HG03521 (cell line): ENCODE measurements at regions not wholly inside any gene's neighbourhood (a gene's known extent, or its start where the extent isn't known, plus 50 kb on each side); places are given as distances from the start of the nearest gene placed in this dataset.

Source experiments
- ATAC-seq: cut with Tn5 transposase; IDR thresholded peaks from one replicate; pipeline ENCODE4 v1.9.1; 2021; ENCODE audit warnings: mild to moderate bottlenecking, moderate library complexity; ENCODE audit not compliant: unreplicated experiment

GRCh38 chr18:10032331-10033015, 118.7 kb downstream of the VAPA start:
- ATAC-seq, result no peak

- ATAC-seq, result no peak
Measured at GRCh38 chr18:10033016-10033399, 119.2 kb downstream of the VAPA start.

DNA sequence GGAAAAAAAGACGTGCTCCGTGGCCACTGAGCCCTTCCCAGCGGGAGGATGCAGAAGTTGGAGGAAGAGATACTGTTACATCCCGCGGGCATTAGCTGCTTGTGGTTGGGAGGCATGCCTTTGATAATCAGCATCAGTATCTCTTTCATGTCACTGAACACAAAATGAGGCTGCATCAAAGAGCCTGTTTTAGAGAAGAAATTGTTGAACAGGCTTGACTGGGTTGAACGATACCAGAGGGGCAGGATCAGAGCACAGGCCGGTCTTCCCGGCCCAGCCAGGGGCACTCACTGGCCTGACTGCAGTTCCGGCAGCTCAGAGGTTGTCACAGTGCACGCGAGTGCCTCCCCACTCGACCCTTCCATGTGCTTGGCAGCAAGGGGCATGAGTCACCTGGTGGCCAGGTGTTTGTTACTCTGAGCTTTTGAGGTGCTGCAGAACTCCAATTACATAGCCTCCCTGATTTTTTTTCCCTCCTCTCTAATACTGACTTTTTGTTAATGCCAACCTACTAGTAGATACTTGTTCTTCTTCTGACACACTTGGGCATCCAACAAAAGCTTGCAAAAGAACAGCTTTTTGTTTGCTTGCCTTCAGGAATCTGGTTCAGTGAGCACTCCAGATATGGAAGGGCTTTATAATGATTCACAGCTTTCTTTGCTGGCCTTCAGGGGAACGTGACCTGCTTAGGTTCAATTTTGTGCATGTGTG, 121.6 kb downstream of the VAPA start:
- ATAC-seq, result no peak

- no peak for ATAC-seq
Measured at GRCh38 chr18:10036479-10036878, 122.7 kb downstream of the VAPA start.

DNA sequence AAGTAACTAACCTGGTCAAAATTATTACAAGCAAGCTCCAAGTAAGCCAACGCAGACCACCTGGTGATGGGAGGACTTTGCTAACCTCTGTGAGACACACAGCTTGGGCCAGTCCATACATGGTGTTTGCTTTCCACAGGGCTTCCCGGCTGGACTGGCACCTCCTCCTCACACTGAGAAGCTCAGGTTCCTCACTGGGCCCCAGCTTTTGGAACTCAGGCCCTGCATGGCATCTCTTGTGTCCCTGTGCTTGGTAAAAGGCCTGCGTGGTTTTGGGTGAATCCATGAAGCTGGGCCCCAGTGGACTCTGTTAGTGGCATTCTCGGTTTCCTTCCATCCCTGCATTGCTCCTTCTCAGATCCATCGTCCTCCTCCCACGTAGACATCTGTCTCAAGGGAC, 123.4 kb downstream of the VAPA start:
- no peak for ATAC-seq

DNA sequence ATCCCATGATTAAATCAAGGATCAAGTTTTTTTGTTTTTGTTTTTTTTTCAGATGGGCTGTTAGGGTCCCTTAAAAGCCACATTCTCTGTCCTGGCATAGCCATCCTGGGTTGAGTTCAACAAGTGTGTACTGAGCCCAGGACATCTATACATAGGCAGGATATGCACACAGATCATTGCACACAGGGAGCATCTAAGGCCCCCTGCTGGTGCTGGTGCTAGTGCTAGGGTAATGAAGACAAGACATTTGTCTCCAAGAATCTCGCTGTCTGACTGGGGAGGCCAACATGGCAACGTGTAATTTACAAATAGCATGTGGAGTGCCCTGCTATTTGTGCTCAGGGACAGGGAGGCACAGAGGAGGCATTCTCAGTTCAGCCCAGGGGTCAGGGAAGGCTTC, 124.5 kb downstream of the VAPA start:
- ATAC-seq, result no peak

DNA sequence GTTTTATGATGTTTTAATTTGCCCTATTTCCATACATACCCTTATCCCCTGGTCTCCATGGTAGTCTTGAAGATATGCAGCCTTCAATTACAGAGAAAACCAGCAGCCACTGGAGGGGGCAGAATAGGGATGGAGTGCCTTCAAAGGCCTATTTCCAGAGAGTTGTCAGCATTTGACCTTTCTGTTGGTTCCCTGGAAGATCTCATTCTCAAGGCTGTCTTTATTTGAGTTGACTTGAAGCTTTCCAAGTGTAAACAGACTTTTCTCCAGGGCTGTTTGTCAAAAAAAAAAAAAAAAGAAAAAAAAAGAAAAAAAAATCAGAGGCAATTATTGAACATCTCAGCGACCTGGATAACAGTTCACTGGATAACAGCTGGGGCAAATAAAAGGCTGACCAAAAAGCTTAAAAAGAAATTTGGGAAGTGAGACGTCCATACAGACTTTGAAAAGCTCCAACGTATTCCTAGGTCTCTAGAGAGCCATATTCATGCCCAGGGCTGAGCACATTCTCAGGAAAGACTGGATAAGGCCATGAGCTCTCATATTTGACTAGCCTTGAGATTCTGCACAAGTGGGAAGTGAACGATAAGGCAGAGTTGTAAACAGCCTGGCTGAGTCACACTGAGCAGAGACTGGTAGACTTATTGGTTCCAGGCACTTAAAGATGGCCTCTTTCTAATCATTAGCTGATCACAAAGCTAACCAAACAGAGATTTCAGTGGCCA, 126.6 kb downstream of the VAPA start:
- no peak for ATAC-seq

GRCh38 chr18:10041180-10041579, 127.4 kb downstream of the VAPA start:
- ATAC-seq, result no peak

GRCh38 chr18:10042492-10042891, 128.7 kb downstream of the VAPA start:
- no peak for ATAC-seq

DNA sequence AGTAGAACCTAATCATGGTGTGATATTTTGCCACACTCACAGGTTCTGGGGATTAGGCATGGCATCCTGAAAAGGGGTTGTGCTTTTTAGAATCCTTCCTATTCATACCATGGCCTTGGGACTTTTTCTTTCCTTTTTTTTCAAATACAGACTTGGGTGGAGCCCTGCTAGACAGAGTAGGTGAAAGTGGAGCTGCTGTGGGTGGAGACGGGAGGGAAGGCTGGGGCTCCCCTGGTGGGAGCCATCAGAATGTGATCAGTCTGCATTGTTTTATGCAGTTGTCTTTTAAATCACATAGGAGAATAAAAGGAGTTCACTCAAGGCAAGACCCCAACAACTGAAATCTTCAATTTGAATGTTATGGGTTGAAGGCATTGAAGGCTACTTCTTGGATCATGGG, 130.2 kb downstream of the VAPA start:
- ATAC-seq, result no peak

DNA sequence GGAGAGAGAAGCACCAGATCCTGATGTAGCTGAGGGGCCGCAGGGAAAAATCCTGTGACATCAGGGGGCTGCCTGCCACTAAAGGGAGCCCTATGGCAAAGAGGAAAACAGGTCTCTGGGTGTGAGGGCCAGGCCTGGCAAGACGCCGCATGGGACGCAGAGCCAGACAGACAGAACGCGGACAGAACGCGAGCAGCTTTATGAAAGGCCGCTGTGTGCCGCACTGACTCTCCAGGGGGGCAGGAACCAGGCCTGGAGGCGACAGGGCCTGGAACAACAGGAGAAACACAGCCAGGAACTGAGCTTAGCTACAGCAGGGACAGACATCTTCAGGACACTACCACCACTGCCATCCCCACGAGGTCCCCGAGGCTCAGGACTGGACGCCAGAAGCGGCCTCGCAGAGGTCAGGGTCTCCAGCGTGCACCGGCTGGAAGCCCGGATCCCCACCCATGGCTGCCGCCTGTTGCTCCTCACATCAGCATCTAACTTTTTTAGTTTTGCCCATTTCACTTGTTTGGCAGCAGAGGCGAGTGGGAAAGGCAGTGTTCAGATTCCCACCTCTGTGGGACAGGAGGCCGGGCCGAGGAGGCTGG, 131.6 kb downstream of the VAPA start:
- ATAC-seq, result no peak

DNA sequence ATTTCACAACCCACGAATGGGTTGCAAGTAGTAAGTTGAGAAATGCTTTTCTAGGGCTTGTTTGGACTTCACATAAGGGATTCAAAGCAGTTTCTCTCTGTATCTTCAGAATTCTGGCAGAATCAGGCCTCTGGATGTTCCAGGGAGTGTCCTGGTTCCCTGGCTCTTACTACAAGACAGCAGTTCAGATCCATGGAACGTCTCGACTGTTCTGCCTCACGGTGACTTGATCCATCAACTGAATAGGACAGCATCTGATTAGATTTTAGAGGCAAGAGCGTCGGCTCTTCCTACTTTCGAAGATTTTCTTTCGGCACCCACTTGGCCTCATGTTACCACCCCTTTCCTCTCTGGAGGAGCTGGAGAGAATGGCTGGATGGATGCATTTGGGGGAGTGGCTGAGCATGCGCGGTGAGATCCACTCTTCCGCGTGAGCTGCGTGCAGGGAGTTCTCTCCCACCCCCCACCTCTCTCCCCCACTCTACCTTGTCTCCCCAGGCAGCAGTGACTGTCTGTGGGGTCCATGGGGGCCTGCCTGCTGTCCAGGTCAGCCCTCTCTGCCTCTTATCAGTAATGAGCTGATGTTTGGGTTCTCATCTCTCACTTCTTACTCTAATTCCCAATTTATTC, 132.5 kb downstream of the VAPA start:
- ATAC-seq, result no peak

GRCh38 chr18:10047237-10047636, 133.4 kb downstream of the VAPA start:
- ATAC-seq, result no peak

GRCh38 chr18:10049747-10050146, 135.9 kb downstream of the VAPA start:
- ATAC-seq, result no peak

DNA sequence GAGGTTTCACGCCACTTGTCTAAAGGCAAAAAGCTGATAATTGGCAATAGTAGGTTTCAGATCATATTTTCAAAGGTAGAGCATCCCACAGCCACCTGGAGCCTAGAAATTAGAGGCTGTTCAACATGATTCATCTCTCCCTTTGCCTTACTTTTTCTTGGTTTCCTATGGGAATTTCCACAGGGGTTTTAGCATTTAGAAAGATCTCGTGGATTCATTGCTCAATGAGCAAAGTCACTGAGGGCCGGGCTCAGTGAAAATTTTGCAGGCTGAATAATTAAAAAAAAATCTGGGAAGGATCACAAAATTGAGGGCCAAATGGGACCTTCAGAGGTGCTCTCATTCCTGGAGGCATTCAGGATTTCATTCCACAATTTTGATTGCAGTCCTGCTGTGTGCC, 137.1 kb downstream of the VAPA start:
- ATAC-seq, result no peak

GRCh38 chr18:10051877-10052631, 138.2 kb downstream of the VAPA start:
- ATAC-seq, result no peak

DNA sequence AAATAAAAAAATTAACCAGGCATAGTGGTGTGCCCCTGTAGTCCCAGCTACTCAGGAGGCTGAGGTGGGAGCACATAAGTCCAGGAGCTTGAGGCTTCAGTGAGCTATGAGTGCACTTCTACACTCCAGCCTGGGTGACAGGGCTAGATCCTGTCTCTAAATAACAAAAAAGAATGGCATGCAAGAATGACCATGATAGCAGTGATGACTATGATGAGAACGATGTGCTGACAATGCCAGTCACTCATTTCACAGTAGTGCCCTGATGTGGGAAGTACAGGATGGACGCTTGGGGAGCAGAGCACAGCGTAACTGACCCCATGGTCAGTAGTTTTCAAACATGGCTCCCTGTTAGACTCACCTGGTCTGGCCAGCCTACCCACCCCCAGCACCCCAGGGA, 139.1 kb downstream of the VAPA start:
- ATAC-seq, result no peak

GRCh38 chr18:10053861-10054260, 140.0 kb downstream of the VAPA start:
- no peak for ATAC-seq

DNA sequence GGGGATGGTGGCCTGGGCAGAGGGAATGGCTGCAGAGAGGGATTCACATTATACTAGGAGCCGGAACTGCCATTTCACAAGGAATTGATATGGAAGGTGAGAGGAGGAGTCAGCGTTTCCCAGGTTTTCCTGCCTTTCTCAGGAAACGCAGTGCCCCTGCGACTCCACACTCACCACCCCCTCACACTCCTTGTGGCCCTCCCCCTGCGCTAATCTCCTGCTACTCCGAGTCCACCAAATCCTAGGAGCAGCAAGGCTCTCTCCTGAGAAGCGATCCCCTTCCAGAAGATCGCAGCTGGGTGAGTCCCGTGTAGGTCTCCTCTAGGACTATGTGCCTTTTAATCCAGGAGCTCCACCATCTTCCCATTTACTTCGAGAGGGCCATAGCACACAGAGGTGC, 140.6 kb downstream of the VAPA start:
- ATAC-seq, result no peak

- ATAC-seq, result no peak
Measured at GRCh38 chr18:10055125-10055750, 141.4 kb downstream of the VAPA start.
